NT2/D1 (cell line): ENCODE measurements at regions not wholly inside any gene's neighbourhood (a gene's known extent, or its start where the extent isn't known, plus 50 kb on each side); places are given as distances from the start of the nearest gene placed in this dataset.

Source experiments
- SUZ12 ChIP-seq: IDR thresholded peaks from 2 replicates; pipeline ENCODE4 v1.6.1; 2011; ENCODE audit not compliant: insufficient read length, insufficient read depth; ENCODE audit errors: extremely low read depth
- ZNF274 ChIP-seq: IDR thresholded peaks from 2 replicates; pipeline ENCODE4 v1.6.1; 2011; ENCODE audit warnings: mild to moderate bottlenecking, low read depth, low read length

DNA sequence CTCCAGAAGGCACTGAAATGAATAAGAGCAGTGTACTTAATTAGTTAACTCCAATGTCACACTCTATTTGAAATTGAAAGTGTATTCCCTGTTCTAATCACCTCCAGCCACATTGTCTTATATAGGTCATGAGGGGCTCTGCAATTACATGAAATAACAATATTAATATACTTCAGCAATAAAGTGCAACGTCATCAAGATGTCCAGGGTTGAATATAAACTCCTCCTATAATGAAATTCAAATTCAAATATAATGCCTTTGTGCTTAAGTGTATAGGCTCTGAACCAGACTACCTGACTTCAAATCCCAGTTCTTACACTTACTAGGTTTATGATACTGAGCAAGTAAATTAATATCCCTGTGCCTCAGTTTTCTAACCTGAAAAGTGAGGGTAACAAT, 195.6 kb upstream of the SMC2 start:
- TF ChIP-seq SUZ12 (no peak), ZNF274 (no peak)
